GM21367 (cell line): ENCODE measurements at regions not wholly inside any gene's neighbourhood (a gene's known extent, or its start where the extent isn't known, plus 50 kb on each side); places are given as distances from the start of the nearest gene placed in this dataset.

ENCODE experiments used
- ATAC-seq: cut with Tn5 transposase; IDR thresholded peaks from one replicate; pipeline ENCODE4 v1.9.1; 2021; ENCODE audit not compliant: unreplicated experiment

DNA sequence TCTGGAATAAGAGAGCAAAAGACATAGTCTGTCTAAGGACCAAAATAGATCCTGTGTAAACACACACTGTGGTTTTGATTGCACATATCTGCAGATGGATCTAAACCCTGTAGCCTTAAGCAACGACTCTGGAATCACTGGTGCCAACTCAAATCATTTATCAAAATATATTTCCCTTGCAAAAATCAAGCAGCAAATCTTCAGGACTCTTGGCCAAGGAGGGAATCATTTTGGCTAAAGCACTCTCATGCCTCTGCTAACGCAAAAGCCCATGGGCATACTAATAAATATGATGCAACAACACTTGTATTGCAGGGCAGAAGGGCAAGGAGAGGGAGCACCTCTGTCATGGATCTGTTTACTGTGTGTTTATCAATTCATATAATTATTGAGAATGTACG lies 155.4 kb upstream of the DUSP10 start:
- ATAC-seq = no peak

DNA sequence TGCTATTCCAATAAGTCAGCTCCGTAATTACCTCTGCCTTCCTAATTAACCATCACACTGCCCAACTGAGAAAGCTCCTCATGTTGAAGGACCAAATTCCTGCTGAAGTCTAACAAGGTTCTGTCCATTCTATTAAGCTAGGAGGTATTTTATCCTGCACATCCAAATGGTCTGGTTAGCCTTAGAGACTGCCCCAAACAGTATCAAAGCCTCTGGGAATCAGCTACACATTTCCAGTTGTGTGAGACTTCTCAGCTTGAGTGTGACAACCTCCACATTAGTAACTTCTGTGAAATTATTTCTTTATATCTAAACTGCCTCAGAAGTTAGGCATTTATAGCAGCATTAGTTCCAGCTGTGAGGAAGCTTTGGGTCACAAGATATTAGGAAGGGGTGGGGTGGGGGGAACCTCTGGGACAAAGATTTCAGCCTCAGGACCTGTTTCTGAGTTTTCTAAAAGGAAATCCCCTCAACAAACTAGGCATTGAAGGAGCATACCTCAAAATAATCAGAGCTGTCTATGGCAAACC lies 150.5 kb upstream of the DUSP10 start:
- ATAC-seq = no peak

DNA sequence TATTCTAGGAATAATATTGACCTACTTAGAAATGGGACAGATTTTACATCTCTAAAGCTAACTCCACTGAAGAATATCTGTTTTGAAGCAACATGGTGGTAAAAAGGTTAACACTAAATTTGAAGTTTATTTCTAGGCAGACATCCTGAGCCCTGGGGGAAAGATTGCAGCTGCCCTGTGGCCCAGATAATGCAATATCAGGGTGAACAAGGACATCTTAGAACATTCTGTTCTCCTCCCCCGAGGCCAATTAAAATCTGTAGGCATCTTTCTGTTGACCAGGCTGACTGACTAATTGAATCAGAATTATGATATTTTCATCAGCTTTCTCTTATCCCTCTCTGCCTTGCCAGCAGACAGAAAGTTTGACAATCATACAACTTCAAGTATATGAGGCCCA lies 149.8 kb upstream of the DUSP10 start:
- no peak for ATAC-seq

DNA sequence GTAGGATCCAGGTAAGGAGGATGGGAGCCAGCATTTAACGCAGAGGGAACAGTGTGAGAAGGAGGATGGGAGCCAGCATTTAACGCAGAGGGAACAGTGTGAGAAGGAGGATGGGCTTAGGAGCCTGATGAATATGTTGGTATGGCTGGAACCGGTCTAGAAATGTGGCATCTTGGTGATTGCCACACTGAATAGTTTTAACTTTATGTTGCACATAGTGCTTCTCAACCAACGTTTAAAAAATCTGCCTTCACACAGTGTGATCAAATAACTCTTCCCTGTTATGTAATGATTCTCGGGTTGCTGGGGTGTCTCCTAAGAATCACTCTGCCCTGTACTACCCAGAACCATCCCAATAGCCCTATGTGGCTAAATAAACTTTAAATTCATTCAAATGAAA lies 146.9 kb upstream of the DUSP10 start:
- ATAC-seq = no peak

DNA sequence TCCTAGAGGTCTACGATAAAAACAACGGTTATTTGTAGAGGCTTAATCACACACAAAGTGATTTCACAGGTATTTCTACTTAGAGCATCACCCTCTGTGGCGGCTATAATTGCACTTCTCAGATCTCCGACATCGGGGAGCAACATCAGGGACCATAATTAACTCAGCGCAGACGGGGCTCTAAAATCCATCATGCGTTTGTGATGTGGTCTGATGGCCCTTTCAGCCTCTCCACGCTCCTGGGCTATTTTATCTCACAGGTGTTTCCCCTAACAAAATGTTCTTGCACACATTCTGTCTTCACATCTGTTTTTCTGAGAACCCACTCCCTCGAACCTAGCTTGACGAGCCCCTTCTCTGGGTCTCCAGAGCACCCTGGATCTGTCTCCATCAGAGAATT lies 146.3 kb upstream of the DUSP10 start:
- no peak for ATAC-seq

DNA sequence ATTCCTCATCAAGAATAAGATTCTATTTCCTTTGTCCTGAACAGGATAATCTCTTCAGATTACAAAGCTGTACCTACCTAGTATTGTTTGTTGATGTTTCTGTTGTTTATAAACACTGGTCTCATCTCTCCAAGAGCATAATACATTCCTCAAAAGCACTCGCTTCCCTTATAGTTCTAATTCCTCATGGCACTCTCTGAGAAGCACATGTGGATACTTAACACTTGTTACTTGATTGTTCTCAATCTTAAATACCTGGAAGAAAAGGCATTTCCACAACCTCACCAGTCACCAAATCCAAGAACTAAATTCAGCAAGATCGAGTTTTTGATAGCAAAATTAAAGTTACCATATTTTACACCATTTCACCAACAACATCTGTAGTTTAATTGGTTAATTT lies 145.9 kb upstream of the DUSP10 start:
- ATAC-seq = no peak

DNA sequence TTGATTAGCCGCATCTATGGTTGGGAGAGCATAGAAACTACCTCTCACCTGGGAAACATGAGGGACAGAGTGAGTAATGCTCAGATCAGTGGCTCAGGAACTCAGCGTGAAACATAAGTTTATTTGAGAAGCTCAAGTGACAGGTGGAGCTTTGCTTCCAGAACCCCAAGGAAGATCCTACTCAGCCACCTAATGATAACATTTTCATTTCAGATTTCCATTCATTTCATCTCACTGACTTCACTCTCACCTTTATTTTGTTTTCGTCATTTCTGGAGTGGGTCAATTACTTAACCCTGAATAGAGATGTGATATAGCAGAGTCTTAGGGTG lies 145.5 kb upstream of the DUSP10 start:
- ATAC-seq = no peak

DNA sequence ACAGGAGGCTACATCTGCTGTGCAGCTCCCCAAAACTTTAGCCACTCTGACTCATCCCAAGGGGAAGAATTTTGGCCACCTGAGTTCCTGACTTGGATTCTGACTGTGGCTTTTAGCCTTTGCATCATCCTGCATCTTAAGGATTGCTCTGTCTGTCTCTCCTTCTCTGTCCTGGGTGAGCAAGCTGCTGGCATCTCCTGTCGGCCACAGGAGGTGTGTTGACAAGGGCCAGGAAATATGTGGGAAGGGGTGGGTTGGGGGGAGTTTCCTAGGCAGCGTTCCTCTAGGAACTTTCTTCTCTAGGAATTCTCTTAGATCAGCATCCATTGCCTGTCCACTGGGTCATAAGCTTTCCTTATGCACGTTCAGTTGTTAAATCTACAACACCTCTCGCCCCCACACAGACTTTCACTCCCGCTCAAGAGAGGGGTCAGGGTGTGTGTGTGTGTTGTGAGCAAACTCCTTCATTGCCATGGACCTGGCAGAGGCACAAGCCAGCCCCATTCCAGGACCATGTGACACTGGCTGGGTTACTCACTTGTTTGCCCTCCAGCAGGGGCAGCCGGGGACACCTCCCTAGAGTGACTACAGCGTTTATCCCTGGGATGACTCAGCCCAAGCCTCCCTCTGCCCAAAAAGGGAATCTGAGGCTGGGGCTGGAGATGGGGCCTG lies 145.0 kb upstream of the DUSP10 start:
- ATAC-seq = no peak

DNA sequence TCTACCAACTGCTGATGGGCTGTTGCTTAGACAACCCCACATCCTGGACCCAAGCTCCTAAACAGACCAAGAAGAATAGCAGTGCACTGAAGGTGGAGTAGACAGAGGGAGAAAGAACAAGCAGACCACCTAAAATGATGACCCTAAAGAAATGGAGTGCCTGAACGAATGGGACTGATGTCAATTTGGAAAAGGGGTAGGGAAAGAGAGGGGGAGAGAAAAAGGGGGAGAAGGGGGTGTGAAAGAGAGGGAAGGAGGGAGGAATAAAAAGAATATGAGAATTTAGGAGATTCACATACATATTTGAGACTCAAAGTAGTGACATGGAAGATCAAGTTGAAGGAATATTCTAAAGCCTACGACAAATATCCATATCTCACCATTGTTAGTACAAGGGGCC lies 144.4 kb upstream of the DUSP10 start:
- ATAC-seq = no peak

DNA sequence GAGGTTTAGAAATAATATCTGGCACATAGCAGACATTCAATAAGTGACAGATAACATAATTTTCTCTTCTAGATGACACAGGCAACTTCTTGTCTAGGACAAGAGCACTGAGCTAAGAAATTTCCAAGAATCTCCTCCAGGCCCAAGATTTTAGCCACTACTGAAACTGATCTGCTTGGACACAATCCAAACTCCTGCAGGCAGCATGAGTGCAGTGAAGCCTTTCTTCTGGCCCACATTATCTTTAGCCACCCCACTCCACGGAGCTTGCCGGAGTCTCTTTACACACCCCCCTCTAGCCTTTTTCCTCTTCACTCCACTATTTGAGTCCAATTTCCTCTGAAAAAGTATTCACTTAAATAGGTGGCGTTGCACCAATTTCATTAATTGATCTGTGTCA lies 142.9 kb upstream of the DUSP10 start:
- ATAC-seq = no peak

DNA sequence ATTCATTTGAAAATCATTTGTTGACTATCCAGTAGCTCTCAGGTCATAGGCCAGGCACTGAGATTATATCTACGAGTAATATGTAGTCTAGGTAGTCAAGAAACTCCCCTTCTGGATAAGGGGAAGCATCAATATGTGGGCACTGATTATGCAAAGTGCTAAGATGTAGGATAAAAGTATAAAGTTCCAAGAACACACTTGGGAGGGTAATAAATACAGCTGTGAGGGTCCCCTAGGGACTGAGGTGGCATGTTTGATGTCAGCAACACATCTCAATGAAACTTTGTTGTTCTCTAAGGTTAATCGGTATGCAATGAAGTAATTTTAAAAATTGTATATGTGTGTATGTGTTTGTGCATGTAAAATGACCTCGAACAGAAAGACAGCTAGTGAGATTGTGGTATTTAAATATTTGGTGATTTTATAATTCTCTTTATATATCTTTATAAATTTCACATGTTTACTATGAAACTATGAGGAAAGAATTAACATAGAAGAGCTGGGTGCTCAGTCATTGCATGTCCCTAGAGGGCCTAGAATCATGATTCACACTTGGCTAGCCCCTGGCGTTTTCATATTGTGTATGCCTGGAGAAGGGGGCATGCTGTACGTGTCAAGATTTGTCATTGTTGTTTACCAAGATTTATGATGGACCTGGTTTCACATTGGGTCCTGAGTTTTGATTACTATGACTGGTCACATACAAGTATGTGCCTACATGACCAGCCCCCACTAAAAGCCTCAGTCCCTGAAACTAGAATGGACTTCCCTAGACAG lies 140.1 kb upstream of the DUSP10 start:
- ATAC-seq = no peak

DNA sequence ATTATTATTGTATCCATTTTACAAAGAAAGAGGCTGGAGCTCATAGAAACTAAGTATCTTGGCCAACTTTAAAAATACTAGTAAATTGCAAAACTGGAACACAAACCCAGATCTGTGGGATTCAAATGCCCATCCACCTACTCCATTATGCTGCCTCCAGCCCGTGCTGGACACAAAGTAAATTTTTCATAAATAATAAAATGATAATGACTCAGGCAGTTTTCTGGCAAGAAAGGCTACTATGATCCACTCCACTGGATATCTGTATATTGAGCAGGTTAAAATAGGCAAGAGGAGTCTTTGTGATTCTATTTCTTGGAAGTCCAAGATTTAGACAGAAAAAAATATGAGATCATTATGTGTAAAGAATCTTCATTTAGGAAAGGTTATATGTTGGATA lies 138.3 kb upstream of the DUSP10 start:
- ATAC-seq = no peak

DNA sequence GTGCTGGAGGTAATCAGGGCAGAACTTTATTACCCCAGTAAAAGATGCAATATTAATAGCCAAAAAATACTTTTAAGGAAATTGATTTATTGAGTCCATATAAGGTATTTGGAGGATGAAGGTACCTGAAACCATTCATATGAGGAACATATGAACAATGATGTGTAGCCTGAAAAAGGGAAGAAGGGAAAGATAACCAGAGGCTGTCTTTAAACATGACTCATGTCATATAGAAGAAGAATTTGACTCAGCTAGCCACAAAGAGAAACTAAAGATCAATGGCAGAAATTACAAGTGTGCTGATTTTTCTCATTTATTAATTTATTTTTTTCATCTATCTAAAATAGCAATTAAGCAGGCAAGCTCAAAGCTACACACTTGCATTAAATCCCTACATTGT lies 136.2 kb upstream of the DUSP10 start:
- ATAC-seq = peak; percentile 76

DNA sequence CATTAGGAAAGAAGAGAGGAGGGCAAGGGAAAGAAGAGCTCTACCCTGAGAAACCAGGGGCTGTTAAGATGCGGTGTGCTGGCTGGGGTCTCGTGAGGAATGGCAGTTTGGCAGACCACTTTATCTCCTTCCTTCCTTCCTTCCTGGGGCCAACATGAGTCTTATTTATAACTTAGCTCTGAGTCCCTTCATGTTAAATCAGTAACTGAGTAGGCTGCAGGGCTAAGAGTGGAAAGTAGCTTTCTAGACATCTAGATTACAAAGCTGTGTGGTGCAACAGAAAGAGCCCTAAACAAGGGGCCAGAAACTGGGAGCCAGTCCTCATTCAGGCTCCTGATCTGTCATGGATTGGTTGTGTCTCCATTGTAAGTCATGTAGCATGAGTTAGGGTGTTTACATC lies 135.4 kb upstream of the DUSP10 start:
- ATAC-seq = no peak

DNA sequence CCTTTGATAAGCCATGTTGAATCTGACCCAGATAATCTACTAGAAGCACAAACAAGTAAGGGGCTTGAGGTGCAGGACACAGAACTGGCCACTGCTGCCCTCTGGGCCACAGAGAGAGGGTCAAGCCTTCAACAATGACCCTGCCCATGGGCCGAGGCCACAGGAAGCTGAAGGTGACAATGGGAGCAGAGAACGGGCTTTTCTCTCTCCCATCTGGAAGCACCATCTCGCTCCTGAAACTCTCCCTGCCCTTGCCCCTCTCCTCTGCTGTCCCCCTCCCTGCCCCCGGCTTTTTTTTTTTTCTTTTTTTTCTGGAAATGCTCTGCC lies 133.1 kb upstream of the DUSP10 start:
- no peak for ATAC-seq

DNA sequence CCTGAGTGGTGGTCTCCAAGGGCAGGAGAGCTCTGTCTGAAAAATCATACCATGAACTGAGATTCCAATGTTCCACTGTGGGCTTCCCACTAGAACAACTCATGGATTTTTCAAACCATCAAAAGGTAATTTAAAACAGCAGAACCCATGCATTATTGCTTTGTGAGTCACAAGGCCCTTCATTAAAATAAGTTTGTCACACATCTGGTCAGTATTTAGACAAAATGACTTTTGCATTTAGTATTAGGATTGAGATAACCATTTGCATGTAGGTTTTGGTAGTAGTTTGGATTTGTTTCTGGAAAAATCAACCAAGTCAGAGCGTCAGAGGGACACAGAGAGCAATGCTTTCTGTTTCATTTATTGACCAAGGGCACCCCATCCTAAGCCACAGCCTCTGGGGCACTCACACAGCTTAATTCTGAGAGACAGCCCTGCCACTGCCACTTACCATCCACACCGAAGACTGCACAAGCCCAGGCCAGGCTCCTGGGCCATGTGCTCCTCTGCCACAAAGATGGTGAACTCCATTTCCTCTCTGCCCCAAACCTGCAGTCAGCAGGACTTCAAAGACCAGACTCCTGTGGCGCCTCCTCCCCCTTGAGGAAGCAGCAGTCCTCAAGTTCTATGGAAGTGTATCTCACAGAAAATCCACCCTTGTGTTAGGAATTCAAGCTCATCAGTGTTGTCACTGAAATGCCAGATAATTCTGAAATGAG lies 132.6 kb upstream of the DUSP10 start:
- ATAC-seq = no peak

DNA sequence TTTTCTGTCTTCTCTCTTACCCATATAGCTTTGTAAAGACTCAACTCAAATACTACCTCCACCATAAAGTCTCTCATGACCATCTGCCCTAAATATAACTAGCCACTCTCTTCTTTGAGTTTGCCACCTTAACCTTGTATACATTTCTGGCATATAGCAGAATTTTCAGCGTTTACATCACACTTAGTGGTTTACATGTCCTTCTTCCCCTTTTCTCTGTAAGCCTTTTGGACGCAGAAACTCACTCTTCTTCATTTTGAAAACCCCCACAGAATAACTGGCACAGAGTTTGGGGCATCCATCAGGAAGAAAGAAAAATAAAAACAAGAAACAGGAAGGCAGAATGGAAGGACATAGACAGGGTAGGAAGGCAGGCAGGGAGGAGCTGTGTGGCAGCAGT lies 131.8 kb upstream of the DUSP10 start:
- no peak for ATAC-seq

DNA sequence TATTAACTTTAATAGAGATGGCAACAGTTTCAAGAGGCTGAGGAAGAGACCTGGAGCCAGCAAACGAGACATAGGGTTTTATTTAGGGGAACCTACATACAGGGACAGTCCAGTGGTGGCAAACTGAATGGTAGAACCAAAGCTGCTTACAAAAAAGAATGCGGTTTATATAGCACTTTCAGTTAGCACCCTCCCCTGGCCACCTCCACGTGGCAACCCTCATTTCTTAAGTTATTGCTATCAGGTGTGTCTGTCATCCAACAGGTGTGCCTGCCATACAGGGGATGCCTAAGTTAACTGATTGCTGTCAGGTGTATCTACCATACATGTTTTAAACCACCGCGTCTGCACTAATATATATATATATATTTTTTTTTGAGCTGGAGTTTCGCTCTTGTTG lies 129.2 kb upstream of the DUSP10 start:
- ATAC-seq = no peak

DNA sequence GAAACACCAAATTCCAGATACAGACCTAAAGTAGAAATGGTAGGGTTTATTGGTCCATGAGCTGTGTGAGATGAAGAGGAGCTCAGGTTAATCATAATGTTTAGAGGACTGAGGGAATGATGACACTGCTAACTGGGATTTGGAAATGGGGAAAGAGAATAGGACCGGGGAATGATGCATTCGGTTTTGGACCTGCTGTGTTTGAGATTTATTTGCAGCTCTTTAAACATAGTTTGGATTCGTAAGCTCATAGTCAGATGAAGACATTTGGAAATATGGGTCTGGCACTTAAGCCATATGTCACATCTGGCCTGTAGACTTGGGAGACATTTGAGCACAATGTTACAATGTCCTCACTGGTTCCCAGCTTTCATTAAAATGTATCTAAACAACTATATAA lies 127.9 kb upstream of the DUSP10 start:
- ATAC-seq = no peak

DNA sequence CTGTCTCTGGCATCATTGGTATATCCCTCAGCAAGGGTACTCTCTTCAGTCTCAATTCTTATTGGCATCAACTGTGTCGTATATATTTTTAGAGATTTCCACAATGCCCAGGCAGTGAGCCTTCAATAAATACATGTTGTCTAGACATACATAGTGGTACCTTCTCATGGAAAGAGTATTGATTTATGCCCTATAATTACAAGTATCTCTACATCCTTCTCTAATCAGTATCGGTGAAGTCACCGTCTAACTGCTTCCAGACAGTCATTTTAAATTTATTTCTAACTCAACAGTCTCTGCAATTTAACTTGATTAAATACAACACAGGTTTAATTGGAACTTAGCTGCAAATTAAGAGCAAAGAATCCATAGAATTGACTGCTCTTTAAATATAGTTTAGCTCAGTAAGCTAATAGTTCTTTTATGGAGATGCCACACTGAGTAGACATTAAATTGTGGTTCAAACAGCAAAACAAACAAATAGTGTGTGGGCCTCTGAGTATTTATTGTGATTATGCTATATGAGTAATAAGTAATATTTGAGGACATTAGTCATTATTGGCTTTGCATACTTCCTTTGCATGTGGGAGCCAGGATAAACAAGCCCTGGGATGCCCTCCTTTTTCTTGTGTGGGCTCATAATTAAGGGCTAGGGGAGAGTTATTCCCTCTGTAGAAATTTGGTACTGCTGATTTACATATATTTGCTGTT lies 126.9 kb upstream of the DUSP10 start:
- no peak for ATAC-seq

DNA sequence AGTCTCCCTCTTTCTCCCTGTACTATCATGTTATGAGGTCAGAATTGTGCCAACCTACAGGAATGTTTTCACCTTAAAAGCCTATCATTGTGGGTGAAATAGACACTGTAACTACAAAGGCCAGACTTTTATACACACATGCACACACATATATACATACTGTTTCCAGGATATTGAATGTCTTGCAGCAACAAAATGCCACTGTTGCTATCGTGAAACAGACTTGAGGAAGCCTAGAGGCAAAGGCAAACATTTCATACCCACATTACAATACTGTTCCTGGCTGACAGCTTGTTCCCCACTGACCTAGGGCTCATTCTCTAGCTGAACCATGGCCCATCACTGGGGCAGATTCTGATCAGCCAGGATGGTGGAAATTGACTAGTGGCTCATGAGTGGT lies 125.1 kb upstream of the DUSP10 start:
- no peak for ATAC-seq

DNA sequence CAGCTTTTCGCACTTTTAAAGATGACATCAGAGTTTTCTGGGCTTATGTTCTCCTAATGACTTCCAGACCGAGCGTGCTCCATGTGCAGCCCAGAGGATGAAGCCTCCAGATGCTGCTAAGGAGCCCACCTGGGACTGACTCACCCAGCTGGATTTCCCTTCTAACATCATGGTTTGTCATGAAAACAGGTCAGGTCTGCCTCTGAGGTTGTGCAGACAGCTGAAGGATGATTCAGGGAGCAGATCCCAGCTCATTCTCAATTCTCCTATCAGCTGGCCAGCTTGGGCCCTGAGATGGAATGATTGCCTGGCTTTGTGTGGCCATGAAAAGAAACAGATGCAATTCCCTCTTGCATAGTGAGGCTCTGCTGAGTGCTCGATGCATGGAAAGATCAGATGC lies 123.9 kb upstream of the DUSP10 start:
- ATAC-seq = no peak
